HCT116 (cell line): ENCODE measurements at regions not wholly inside any gene's neighbourhood (a gene's known extent, or its start where the extent isn't known, plus 50 kb on each side); places are given as distances from the start of the nearest gene placed in this dataset.

Source experiments
- ATAC-seq: fragments of 200-7000 bp; cut with Tn5 transposase; 2 replicates; pipeline ENCODE4 v1.9.1; 2020; ENCODE audit warnings: mild to moderate bottlenecking, moderate library complexity
- BruUV-seq: library from RNA; stranded (reverse); fragments of 400-500 nt; replicated peaks from 2 replicates; lab custom pipeline; 2021; lab: Mats Ljungman, UMichigan
- CTCF ChIA-PET: fragments of 300-600 bp; sonication (Branson Sonifier 250); formaldehyde crosslinking; loops from one replicate; lab custom pipeline; 2021; ENCODE audit warnings: antibody characterized with exemption; lab: Charles Lee
- POLR2A ChIA-PET: fragments of 300-600, 350-600 bp; sonication (Branson Sonifier 250); formaldehyde crosslinking; loops from one replicate; lab custom pipeline; 2021; ENCODE audit warnings: antibody characterized with exemption; lab: Charles Lee
- RAD21 ChIA-PET, 2 experiments: fragments of 300-600 bp; sonication (Branson Sonifier 250); formaldehyde crosslinking; loops; one replicate each; lab custom pipeline; 2023; ENCODE audit warnings: low total read pairs in 2 of 2; ENCODE audit not compliant: uncharacterized antibody in 2 of 2, unreplicated experiment in 2 of 2, low non-redundant PET in 1 of 2; lab: Charles Lee
- DNase-seq: peaks from one replicate; pipeline ENCODE4 v3.0.0-alpha.2; 2010; ENCODE audit warnings: low read depth, low spot score
- H2AFZ ChIP-seq: fragments of 200-600 bp; shearing (Covaris generic), sonication (generic); 2 replicates; pipeline ENCODE4 v1.6.1; 2017; ENCODE audit warnings: low read depth, mixed run types, mixed read lengths, antibody characterized with exemption, low read length; ENCODE audit not compliant: poor library complexity, severe bottlenecking
- H3K27ac ChIP-seq: 2 replicates; pipeline ENCODE4 v1.5.1; 2012; ENCODE audit warnings: low read depth, low read length
- H3K27me3 ChIP-seq: fragments of 200-600 bp; sonication (generic); 2 replicates; pipeline ENCODE4 v1.6.1; 2016; ENCODE audit warnings: mixed run types, low read length, mixed read lengths; ENCODE audit not compliant: insufficient read depth
- H3K36me3 ChIP-seq, 2 experiments: fragments of 200-500 bp in 1 of 2; fragments of 200-600 bp in 1 of 2; sonication (Bioruptor generic) in 1 of 2; sonication (generic) in 1 of 2; 2 replicates each; pipeline versions ENCODE4 v1.5.1 to v1.6.1; 2014 to 2016; ENCODE audit warnings: low read length in 2 of 2, inconsistent platforms in 1 of 2, mixed read lengths in 1 of 2, mixed run types in 1 of 2; ENCODE audit not compliant: insufficient read depth in 2 of 2, control insufficient read depth in 1 of 2
- H3K4me1 ChIP-seq, 2 experiments: fragments of 200-600 bp in 1 of 2; sonication (generic) in 1 of 2; 2 replicates each; pipeline versions ENCODE4 v1.5.1 to v1.6.1; 2012 to 2017; ENCODE audit warnings: low read length in 2 of 2, inconsistent platforms in 1 of 2, mild to moderate bottlenecking in 1 of 2, mixed read lengths in 1 of 2, mixed run types in 1 of 2, moderate library complexity in 1 of 2; ENCODE audit not compliant: insufficient read depth in 2 of 2, control insufficient read depth in 1 of 2
- H3K4me2 ChIP-seq: fragments of 200-600 bp; sonication (generic); 2 replicates; pipeline ENCODE4 v1.6.1; 2017; ENCODE audit warnings: mixed run types, low read length, mixed read lengths
- H3K4me3 ChIP-seq, 2 experiments: fragments of 200-600 bp in 1 of 2; sonication (generic) in 1 of 2; replicated peaks in 1 of 2; 2 replicates each; pipeline ENCODE4 v1.5.1; 2011 to 2016; ENCODE audit warnings: low read length in 2 of 2, control low read depth in 1 of 2, low read depth in 1 of 2, mild to moderate bottlenecking in 1 of 2, mixed read lengths in 1 of 2, mixed run types in 1 of 2
- H3K79me2 ChIP-seq: fragments of 200-600 bp; sonication (generic); 2 replicates; pipeline ENCODE4 v1.6.1; 2017; ENCODE audit warnings: mild to moderate bottlenecking, mixed run types, low read length, moderate library complexity, mixed read lengths; ENCODE audit not compliant: insufficient read depth
- H3K9ac ChIP-seq: fragments of 200-600 bp; sonication (generic); 2 replicates; pipeline ENCODE4 v1.6.1; 2016; ENCODE audit warnings: low read length, mixed read lengths
- H3K9me2 ChIP-seq: fragments of 200-600 bp; sonication (generic), shearing (Covaris generic); 2 replicates; pipeline ENCODE4 v1.6.1; 2017; ENCODE audit warnings: mixed run types, mild to moderate bottlenecking, moderate library complexity; ENCODE audit not compliant: insufficient read depth
- H3K9me3 ChIP-seq, 2 experiments: fragments of 200-500 bp in 1 of 2; fragments of 200-600 bp in 1 of 2; sonication (Bioruptor generic) in 1 of 2; sonication (generic) in 1 of 2; 2 replicates each; pipeline ENCODE4 v1.6.1; 2014 to 2017; ENCODE audit warnings: low read length in 2 of 2, mixed read lengths in 2 of 2, inconsistent platforms in 1 of 2, low read depth in 1 of 2, mild to moderate bottlenecking in 1 of 2, mixed run types in 1 of 2, moderate library complexity in 1 of 2; ENCODE audit not compliant: control insufficient read depth in 1 of 2, insufficient read depth in 1 of 2
- H4K20me1 ChIP-seq: fragments of 200-600 bp; sonication (generic), shearing (Covaris generic); 2 replicates; pipeline ENCODE4 v1.6.1; 2017; ENCODE audit warnings: mixed run types, mild to moderate bottlenecking, moderate library complexity; ENCODE audit not compliant: insufficient read depth
- CBX3 ChIP-seq: IDR thresholded peaks from 2 replicates; pipeline ENCODE4 v1.6.1; 2012; ENCODE audit warnings: low read depth
- intact Hi-C: fragments of 100-400 bp; cut with micrococcal nuclease; formaldehyde crosslinking; loops from 2 replicates; pipeline ENCODE4 v1.10.0; 2022
- TF ChIP-seq, protein P1 (sequence below): IDR thresholded peaks from 2 replicates; pipeline ENCODE4 v1.6.1; 2012; ENCODE audit warnings: low read depth
- TF ChIP-seq, protein P2 (sequence below): IDR thresholded peaks from 2 replicates; pipeline ENCODE4 v1.6.1; 2012

DNA sequence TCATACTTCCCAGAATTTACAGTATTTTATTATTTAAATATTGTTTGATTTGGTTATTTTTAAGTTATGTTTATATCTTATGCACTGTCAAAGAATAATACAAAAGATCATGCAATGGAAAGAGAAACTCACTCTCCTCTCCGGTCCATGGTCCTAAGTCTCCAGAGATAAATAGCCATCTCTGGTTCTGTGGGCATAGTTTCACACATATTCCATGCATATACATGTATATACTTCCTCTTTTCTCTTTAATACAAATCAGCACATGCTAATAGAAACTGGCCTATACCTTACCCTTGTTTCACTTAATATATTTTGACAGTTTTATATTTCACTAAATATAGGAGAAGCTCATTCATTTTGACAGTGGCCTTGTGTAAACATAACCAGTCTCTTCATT lies 901.7 kb upstream of the CITED2 start (continued):
- TF ChIP-seq, protein P1, sequence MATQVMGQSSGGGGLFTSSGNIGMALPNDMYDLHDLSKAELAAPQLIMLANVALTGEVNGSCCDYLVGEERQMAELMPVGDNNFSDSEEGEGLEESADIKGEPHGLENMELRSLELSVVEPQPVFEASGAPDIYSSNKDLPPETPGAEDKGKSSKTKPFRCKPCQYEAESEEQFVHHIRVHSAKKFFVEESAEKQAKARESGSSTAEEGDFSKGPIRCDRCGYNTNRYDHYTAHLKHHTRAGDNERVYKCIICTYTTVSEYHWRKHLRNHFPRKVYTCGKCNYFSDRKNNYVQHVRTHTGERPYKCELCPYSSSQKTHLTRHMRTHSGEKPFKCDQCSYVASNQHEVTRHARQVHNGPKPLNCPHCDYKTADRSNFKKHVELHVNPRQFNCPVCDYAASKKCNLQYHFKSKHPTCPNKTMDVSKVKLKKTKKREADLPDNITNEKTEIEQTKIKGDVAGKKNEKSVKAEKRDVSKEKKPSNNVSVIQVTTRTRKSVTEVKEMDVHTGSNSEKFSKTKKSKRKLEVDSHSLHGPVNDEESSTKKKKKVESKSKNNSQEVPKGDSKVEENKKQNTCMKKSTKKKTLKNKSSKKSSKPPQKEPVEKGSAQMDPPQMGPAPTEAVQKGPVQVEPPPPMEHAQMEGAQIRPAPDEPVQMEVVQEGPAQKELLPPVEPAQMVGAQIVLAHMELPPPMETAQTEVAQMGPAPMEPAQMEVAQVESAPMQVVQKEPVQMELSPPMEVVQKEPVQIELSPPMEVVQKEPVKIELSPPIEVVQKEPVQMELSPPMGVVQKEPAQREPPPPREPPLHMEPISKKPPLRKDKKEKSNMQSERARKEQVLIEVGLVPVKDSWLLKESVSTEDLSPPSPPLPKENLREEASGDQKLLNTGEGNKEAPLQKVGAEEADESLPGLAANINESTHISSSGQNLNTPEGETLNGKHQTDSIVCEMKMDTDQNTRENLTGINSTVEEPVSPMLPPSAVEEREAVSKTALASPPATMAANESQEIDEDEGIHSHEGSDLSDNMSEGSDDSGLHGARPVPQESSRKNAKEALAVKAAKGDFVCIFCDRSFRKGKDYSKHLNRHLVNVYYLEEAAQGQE: no peak
- TF ChIP-seq, protein P2, sequence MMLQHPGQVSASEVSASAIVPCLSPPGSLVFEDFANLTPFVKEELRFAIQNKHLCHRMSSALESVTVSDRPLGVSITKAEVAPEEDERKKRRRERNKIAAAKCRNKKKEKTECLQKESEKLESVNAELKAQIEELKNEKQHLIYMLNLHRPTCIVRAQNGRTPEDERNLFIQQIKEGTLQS: no peak
- no peak for TF ChIP-seq CBX3
- TF ChIP-seq, all 23 proteins: peak for 0

DNA sequence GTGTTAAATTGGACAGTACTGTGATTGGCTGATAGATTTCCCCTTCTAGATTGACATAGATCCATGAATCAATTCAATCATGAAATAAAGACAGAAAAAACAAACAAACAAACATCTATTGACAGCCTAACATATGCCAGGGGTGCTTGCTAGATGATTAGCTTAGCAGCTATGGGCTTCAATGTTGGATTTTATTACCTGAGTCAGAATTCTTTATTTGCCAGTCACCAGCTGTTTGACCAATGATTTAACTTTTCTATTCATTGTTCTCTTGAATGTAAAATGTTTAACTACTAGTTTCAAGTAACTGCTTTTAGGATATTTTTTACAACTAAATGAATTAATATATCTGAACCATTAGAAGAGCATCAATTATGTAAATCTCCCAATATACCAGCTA lies 901.3 kb upstream of the CITED2 start:
- CTCF ChIA-PET: no interaction called here
- no peaks in the 10 kb centered on the region for H3K4me1 ChIP-seq
- no peaks in the 10 kb centered on the region for H3K9me3 ChIP-seq
- H3K9ac ChIP-seq: no peak overlapping the region
- no peaks in the 10 kb centered on the region for H3K36me3 ChIP-seq
- TF ChIP-seq, protein P2: no peak
- no peaks in the 10 kb centered on the region for H3K9me2 ChIP-seq
- H3K4me2 ChIP-seq: no peak overlapping the region
- no peaks in the 10 kb centered on the region for H3K79me2 ChIP-seq
- H4K20me1 ChIP-seq: no peaks in the 10 kb centered on the region
- DNase-seq: no peak
- intact Hi-C loops: no loop called here
- H3K27me3 ChIP-seq: no peaks in the 10 kb centered on the region
- no TSS peak for BruUV-seq
- no peak overlapping the region for H3K4me3 ChIP-seq
- H3K27ac ChIP-seq: no peak overlapping the region
- ATAC-seq: no peak
- RAD21 ChIA-PET: no interaction called here
- H2AFZ ChIP-seq: no peak overlapping the region
- POLR2A ChIA-PET: no interaction called here
